Natural killer cell treated with Interleukin-12 subunit alpha and Interleukin-12 subunit beta and Interleukin-15 and Interleukin-18, amount 100 ng/mL, for 72 hours (primary cell): ENCODE measurements at regions not wholly inside any gene's neighbourhood (a gene's known extent, or its start where the extent isn't known, plus 50 kb on each side); places are given as distances from the start of the nearest gene placed in this dataset.

Experiments used
- ATAC-seq, 2 donors: fragments of 150-1000 bp; cut with Tn5 transposase in 1 of 2; sonication (Bioruptor Pico), chemical (Tn5 transposase) in 1 of 2; 2 replicates each; pipeline ENCODE4 v1.10.0; 2021
- DNase-seq: peaks from one replicate; pipeline ENCODE4 v3.0.0; 2022; ENCODE audit warnings: low spot score
- H3K27ac Mint-ChIP-seq, 2 donors: 1 replicate in 1 of 2; 2 replicates in 1 of 2; pipeline ENCODE4 v1.8.0; 2022; ENCODE audit warnings: mixed read lengths in 2 of 2, mild to moderate bottlenecking in 1 of 2, moderate library complexity in 1 of 2
- H3K27me3 Mint-ChIP-seq, 2 donors: 1 replicate in 1 of 2; 2 replicates in 1 of 2; pipeline ENCODE4 v1.8.0; 2022; ENCODE audit warnings: mixed read lengths in 2 of 2
- H3K36me3 Mint-ChIP-seq: one replicate; pipeline ENCODE4 v1.8.0; 2022; ENCODE audit warnings: mixed read lengths
- H3K4me1 Mint-ChIP-seq, 2 donors: 1 replicate in 1 of 2; 2 replicates in 1 of 2; pipeline ENCODE4 v1.8.0; 2022; ENCODE audit warnings: low read depth in 2 of 2, mixed read lengths in 2 of 2, mild to moderate bottlenecking in 1 of 2
- H3K4me3 Mint-ChIP-seq: one replicate; pipeline ENCODE4 v1.8.0; 2022; ENCODE audit warnings: mixed read lengths
- H3K9me3 Mint-ChIP-seq: 2 replicates; pipeline ENCODE4 v1.8.0; 2022; ENCODE audit warnings: mixed read lengths

DNA sequence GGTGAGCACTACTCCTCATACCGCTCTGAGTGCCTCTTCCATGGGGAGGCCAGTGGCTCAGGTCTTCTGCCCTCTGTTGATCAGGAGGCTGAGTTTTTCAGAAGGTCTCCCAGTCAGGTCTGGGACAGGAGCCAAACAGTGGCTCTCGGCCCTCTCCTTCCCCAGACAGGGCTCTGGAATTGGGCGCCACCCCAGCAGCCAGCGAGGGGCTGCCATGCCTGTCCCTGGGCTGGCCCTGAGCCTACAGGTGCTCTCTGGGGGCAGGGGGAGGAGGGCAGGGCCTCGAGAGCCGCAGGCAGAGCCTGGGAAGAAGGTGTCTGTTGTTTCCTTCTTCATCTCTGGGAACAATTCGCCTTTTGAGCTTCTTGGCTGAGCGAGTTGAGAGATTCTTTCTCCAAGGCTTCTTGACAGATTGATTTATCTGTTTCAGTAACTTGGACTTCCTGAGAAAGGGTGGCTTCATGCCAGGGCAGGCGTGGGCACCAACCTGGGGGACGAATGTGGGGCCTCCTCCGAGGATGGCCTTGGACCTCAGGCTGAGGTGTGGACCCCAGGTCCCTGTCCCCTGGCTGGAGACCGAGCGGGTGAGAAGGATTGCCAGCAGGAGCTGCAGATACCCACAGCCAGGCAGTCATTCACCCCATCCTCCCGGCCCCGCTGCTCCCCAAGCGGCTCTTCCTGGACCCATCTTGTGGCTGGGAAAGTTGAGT lies 64.7 kb upstream of the GLI2 start:
- Mint-ChIP-seq H3K9me3 (peaks cover 9% of the 10 kb centered on the region), H3K36me3 (peaks cover 5% of the 10 kb centered on the region), H3K4me3 (no peak overlapping the region), H3K27ac (no peak overlapping the region), H3K4me1 (no peaks in the 10 kb centered on the region), H3K27me3 (peaks cover 15 to 34% of the 10 kb centered on the region in 2 donors)
- ATAC-seq (no peak), DNase-seq (no peak)

DNA sequence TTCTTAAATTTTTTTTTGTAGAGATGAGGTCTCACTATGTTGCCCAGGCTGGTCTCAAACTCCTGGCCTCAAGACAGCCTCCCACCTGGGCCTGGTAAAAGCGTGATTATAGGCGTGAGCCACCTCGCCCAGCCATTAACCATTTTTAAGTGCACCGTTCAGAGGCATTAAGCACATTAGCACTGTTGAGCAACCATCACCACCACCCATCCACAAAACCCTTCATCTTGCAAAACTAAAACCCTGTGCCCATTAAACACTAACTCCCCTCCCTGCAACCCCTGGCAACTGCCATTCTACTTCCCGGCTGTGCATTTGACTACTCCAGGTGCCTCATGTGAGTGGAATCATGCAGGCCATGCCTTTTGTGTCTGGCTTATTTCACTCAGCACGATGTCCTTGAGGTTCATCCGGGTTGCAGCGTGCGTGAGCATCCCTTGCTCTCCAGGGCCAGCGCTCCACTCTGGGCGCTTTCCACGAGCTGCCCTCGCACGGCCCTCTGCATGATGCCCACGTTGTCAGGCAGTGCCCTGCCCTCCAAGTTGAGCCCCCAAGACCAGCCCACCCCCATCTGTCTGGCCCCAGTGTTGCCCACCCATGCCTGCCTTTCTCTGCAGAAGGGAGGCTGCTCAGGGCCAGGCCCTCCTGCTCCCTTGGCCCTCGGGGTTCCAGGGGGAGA lies 63.0 kb upstream of the GLI2 start:
- no peak for ATAC-seq
- H3K9me3 Mint-ChIP-seq: peaks cover 2% of the 10 kb centered on the region

DNA sequence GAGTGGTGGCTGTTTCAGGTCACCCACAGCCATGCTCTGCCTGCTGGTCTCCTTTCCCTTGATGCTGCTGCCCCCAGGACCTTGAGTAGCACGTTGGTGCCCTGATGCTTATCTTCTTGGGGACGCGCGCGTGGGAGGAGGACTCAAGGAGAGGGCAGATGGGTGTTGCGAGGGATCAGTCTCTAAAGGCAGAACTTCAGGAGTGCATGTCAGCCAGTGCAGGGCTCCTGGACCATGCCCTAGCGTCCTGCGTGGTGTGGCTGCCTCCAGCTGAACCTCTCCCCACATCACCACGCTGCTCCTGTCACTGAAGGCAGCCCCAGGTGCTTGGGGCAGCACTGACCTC lies 62.5 kb upstream of the GLI2 start:
- DNase-seq (no peak), ATAC-seq (no peak)
- no peak overlapping the region for H3K4me3 Mint-ChIP-seq
- no peaks in the 10 kb centered on the region for H3K9me3 Mint-ChIP-seq
- no peak overlapping the region for H3K27ac Mint-ChIP-seq
- H3K36me3 Mint-ChIP-seq: no peaks in the 10 kb centered on the region
- H3K27me3 Mint-ChIP-seq: peaks cover 15 to 29% of the 10 kb centered on the region in 2 donors
- no peaks in the 10 kb centered on the region for H3K4me1 Mint-ChIP-seq

More for the DNA sequence above, 63.0 kb upstream of the GLI2 start:
- Mint-ChIP-seq H3K27me3 (peaks cover 15 to 32% of the 10 kb centered on the region in 2 donors), H3K27ac (no peak overlapping the region), H3K4me3 (no peak overlapping the region), H3K36me3 (no peaks in the 10 kb centered on the region), H3K4me1 (no peaks in the 10 kb centered on the region)
- no peak for DNase-seq

DNA sequence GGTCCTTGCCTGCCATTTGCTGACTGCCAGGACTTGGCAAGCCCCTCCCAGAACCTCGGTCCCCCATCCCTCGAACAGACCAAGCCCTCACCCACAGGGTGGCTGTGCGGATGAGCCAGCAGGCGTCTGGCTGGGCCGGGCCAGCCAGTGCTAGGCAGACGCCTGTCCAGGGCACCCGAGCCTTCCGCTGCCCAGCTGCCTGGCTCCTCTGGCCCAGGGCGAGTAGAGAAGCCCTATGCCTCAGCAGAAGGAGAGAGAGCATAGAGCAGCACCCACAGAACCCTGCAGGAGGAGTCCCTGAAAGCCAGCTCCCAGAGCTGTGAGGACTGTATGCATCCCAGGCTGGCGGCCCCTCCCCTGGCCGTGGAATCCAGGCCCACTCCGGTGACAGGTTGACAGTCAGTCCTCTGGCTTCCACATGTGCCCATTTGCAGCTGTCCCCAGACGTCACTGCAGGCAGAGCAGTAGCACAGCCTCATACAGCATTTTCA lies 62.1 kb upstream of the GLI2 start:
- Mint-ChIP-seq H3K27ac (no peak overlapping the region), H3K4me1 (no peaks in the 10 kb centered on the region), H3K9me3 (no peaks in the 10 kb centered on the region), H3K36me3 (no peaks in the 10 kb centered on the region), H3K27me3 (peaks cover 15 to 25% of the 10 kb centered on the region in 2 donors), H3K4me3 (no peak overlapping the region)
- ATAC-seq: peak in 1 of 2 donors; percentile 16
- DNase-seq: no peak

DNA sequence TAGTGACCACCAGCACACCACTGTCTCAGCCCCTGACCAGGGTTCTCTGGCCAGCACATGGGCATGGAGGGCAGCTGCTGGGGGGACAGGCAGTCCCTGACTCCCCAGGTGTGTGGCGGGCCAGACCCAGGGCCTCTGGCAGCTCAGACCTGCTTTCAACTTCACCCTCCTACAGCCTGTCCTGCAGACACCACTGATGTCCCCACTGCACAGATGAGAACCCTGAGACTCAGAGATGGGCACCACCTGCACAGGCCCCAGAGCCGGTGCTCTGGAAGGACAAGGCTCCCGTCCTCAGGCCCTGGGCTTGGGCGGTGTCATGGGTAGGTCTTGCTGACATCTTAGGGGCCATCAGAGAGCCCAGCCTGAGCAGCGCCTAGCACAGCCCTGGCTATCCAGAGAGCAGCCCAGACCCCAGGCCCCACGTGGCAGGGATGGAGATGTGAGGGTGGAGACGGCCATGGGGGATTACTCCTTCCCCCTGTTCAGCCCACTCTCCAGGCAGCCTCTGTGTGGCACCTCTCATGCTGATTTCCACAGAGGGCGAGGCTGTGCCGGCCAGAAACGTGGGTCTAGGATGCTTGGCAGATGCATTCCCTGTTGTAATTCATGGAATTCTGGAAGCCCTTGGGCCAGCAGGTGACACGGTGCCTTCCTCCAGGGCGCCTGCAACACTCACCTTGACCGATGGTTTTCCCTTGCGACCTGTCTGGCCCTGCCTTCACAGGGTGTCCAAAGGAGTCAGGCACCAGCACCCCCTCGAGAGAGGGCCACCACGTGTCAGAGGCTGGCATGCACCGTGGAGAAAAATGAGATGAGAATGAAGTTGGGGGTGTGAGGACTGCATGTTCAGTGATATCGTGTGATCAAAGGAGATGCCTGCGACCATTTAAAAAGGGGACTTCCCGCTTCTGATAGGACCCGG lies 61.2 kb upstream of the GLI2 start:
- Mint-ChIP-seq H3K9me3 (no peaks in the 10 kb centered on the region), H3K4me3 (no peak overlapping the region), H3K27me3 (peaks cover 15 to 20% of the 10 kb centered on the region in 2 donors), H3K4me1 (no peaks in the 10 kb centered on the region), H3K36me3 (no peaks in the 10 kb centered on the region), H3K27ac (no peak overlapping the region)
- no peak for DNase-seq
- peak in 1 of 2 donors; percentile 19 for ATAC-seq

DNA sequence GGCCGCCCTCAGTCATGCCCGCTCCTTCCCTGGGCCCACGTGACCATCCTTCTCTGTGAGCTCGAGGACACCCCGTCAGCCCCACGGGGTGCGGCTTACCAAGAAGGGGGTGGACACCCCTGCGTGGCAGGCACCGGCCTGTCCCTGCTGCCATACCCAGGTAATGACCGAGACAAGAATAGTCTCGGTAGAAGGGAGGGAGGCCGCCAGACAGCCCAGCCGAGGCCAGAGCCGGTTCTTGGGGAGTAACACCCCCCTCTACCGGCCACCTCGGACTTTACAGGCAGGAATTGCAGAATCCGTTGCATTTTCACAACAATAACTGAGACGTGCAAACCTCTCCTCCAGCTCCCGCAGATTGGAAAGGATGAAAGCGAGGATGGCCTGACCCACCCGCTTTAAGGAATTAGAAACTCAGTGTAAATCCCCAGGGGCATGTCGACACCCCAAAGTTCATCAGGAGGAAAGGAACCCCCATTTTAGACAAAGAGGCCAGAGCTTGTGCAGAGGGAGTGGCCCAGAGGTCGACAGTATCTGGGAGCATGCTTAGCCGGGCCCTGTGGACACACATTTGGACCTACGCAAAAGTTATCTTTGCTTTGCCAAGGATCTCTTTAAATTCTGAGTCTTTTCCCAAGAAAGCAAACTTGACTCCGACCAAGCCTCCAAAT lies 60.1 kb upstream of the GLI2 start:
- Mint-ChIP-seq H3K27ac (no peak overlapping the region), H3K4me3 (no peak overlapping the region), H3K4me1 (no peaks in the 10 kb centered on the region), H3K27me3 (peaks cover 13 to 15% of the 10 kb centered on the region in 2 donors), H3K9me3 (no peaks in the 10 kb centered on the region), H3K36me3 (no peaks in the 10 kb centered on the region)
- ATAC-seq: peak in 1 of 2 donors; percentile 50
- no peak for DNase-seq

DNA sequence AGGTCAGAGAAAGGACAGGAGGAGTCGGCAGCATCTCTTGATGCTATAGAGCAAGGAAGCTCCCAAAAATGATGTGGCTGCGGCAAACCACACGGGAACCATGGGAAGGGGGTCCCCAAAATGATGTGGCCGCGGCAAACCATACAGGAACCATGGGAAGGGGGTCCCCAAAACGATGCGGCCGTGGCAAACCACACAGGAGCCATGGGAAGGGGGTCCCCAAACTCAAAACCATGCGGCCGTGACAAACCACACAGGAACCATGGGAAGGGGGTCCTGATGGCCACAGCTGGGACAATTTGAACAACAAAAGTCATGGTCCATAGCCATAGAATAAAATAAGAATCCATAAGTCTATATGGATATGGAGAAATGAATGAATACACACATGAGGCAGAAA lies 58.4 kb upstream of the GLI2 start:
- Mint-ChIP-seq H3K9me3 (no peaks in the 10 kb centered on the region), H3K4me1 (no peaks in the 10 kb centered on the region), H3K4me3 (no peak overlapping the region), H3K36me3 (no peaks in the 10 kb centered on the region), H3K27me3 (peaks cover 15% of the 10 kb centered on the region in 2 donors), H3K27ac (no peak overlapping the region)
- no peak for ATAC-seq
- no peak for DNase-seq

DNA sequence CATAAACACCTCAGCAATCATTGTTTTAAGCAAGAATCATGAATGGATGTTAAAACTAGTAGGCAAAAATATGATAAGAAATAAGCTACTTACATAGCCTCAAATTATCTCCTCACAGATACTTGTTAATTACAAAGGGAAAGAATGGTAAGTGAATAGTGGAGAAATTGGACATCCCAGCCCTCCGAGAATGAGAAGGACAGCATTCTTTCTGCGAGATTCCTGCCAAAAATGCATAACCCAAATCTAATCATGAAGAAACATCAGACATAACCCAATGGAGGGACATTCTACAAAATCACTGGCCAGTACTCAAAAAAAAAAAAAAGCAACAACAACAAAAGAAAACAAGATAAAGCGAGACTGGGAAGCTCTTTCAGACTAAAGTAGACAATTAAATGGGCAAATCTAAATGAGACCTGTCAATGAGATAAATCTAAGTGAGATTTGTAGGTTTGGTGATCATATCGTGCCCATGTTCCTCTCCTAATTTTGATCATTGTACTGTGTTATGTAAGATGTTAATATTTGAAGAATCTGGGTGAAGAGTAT lies 57.9 kb upstream of the GLI2 start:
- Mint-ChIP-seq H3K27me3 (peaks cover 15% of the 10 kb centered on the region in 2 donors), H3K4me1 (no peaks in the 10 kb centered on the region), H3K27ac (no peak overlapping the region), H3K9me3 (no peaks in the 10 kb centered on the region), H3K4me3 (no peak overlapping the region), H3K36me3 (no peaks in the 10 kb centered on the region)
- DNase-seq (no peak), ATAC-seq (no peak)

DNA sequence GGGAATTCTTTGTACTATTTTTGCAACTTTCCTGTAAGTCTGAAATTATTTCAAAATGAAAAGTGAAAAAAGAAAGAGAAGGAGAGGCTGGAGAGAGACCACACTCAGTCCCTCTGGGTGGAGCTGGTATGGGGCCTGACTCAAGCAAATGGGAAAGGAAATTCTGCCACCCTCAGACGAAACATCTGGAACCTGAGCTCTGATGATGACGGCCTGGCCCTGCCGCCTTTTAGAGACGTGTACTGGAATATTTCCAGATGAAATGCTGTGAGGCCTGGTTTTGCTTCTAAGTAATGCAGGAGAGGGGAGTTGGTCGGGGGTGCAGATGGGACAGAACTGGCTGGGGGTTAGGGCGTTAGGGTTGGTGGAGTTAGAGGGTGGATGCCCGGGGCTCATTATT lies 57.4 kb upstream of the GLI2 start:
- ATAC-seq (no peak), DNase-seq (no peak)
- Mint-ChIP-seq H3K27me3 (peaks cover 15 to 18% of the 10 kb centered on the region in 2 donors), H3K36me3 (no peaks in the 10 kb centered on the region), H3K4me1 (no peaks in the 10 kb centered on the region), H3K27ac (no peak overlapping the region), H3K4me3 (no peak overlapping the region), H3K9me3 (no peaks in the 10 kb centered on the region)

DNA sequence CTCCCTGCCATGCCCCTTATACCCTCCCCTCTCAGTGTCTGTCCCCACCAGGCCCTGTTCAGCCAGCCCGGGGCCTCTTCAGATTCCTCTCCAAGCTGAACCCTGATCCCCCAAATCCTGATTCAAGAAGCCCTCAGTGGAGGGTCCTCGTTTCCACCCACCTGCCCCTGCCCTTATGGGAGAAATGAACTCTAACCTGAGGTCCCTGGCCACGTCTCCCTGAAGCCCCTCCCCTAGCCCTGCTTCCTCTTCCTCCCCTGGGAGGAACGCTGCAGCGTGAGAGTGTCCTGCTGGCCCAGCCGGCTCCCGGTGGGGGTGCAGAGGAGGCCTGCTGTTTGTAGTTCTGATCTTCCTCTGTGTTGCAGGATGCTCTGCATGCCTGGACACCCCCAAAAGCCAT lies 56.7 kb upstream of the GLI2 start:
- DNase-seq (no peak), ATAC-seq (no peak)
- H3K27me3 Mint-ChIP-seq: peaks cover 13 to 25% of the 10 kb centered on the region in 2 donors
- H3K36me3 Mint-ChIP-seq: no peaks in the 10 kb centered on the region
- no peaks in the 10 kb centered on the region for H3K9me3 Mint-ChIP-seq
- no peak overlapping the region for H3K27ac Mint-ChIP-seq
- no peaks in the 10 kb centered on the region for H3K4me1 Mint-ChIP-seq
- no peak overlapping the region for H3K4me3 Mint-ChIP-seq

DNA sequence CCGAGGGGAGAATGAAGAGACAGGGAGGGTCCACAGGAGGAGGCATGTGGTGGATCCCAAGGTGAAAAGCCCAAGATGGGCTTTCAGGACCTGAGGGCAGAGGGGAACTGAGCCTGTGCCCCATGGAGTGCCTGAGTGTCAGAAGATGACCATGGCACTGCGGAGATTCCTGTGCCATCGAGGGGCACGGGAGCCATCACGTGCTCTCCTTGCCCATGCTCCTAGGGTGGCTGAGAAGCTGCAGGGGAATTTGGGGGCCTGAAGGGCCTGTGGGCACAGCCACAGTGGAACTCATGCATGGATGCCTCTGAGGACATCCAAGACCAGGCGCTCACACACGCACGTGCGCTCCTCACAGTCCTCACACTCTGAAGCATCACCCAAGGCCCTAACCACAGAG lies 56.1 kb upstream of the GLI2 start:
- Mint-ChIP-seq H3K27ac (no peak overlapping the region), H3K9me3 (no peaks in the 10 kb centered on the region), H3K4me3 (no peak overlapping the region), H3K27me3 (peaks cover 15 to 28% of the 10 kb centered on the region in 2 donors), H3K4me1 (no peaks in the 10 kb centered on the region), H3K36me3 (no peaks in the 10 kb centered on the region)
- ATAC-seq: no peak
- no peak for DNase-seq

DNA sequence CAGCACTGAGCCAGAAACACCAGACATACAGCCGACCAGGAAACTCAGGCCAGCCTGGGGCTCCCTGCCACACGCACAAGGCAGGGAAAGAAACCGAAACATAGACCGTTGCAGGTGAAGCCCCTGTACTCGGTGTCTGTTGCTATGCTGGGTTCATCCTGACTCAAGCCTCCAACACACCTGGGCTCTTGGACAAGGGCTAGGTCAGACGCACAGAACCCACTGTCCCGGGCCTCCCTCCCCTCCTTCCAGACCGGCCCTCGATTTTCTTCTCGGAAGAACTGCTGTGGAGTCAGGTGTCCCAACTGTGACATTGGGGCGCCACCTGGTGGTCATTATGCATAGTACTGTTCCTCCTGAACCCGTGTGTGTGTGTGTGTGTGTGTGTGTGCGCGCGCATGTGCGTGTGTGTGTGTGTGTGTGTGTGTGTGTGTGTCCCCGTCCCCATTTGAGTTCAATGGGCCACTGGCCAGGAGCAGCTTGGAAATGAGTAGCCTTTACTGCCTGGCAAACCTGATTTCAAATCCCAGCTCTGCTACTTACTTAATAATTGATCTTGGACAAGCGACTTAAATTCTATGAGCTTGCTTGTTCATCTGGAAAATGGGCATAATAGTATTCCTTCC lies 55.4 kb upstream of the GLI2 start:
- Mint-ChIP-seq H3K27ac (no peak overlapping the region), H3K4me1 (no peaks in the 10 kb centered on the region), H3K27me3 (peaks cover 17 to 28% of the 10 kb centered on the region in 2 donors), H3K9me3 (no peaks in the 10 kb centered on the region), H3K36me3 (no peaks in the 10 kb centered on the region), H3K4me3 (no peak overlapping the region)
- ATAC-seq (peak; percentile 65 to 67), DNase-seq (no peak)

DNA sequence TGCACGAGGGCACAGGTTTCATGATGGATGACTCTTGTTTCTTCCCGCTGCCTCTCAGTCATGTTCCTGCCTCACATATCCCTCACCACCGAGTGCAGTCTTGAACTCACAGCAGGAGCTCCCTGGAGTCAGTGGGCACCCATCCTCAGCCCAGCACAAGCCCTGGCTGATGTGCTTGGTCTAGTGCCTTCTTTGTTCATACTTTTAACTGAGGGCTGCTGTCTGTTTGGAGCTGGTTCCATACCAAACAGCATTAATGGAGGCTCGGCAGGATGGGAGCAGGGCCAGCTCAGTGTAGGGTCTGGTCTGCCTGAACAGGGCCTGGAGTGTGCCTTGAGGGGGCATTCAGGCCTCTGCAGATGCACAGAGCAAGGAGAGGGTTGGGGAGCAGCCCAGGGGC lies 54.5 kb upstream of the GLI2 start:
- DNase-seq (no peak), ATAC-seq (no peak)
- H3K4me3 Mint-ChIP-seq: no peak overlapping the region
- H3K27me3 Mint-ChIP-seq: peaks cover 15 to 22% of the 10 kb centered on the region in 2 donors
- H3K4me1 Mint-ChIP-seq: no peaks in the 10 kb centered on the region
- H3K9me3 Mint-ChIP-seq: no peaks in the 10 kb centered on the region
- no peak overlapping the region for H3K27ac Mint-ChIP-seq
- no peaks in the 10 kb centered on the region for H3K36me3 Mint-ChIP-seq
